ENCODE measurements at regions not wholly inside any gene's neighbourhood (a gene's known extent, or its start where the extent isn't known, plus 50 kb on each side); places are given as distances from the start of the nearest gene placed in this dataset.

- no peak for DNase-seq (ENCODE audit: low spot score, unreplicated experiment)
- no peak for TF ChIP-seq CTCF (IDR thresholded peaks at IDR 0.05; ENCODE audit: unreplicated experiment)
- H3K9me3 Mint-ChIP-seq (ENCODE audit: low read depth): no peaks in the 10 kb centered on the region
- H3K27ac Mint-ChIP-seq: no peak overlapping the region
- H3K4me1 Mint-ChIP-seq (ENCODE audit: low read depth): peaks cover 20% of the 10 kb centered on the region
- H3K27me3 Mint-ChIP-seq: peaks cover 6% of the 10 kb centered on the region
- no peak overlapping the region for H3K4me3 Mint-ChIP-seq (ENCODE audit: low read depth)
- no peaks in the 10 kb centered on the region for H3K36me3 Mint-ChIP-seq (ENCODE audit: insufficient read depth)
These were observed 430.9 kb downstream of the DMAC1 start for GRCh38 chr9:7368410-7369292.

- Mint-ChIP-seq H3K36me3 (ENCODE audit: insufficient read depth) (no peaks in the 10 kb centered on the region), H3K4me3 (ENCODE audit: low read depth) (no peak overlapping the region), H3K9me3 (ENCODE audit: low read depth) (no peaks in the 10 kb centered on the region), H3K27ac (no peak overlapping the region), H3K4me1 (ENCODE audit: low read depth) (peaks cover 25% of the 10 kb centered on the region), H3K27me3 (peaks cover 6% of the 10 kb centered on the region)
- no peak for TF ChIP-seq CTCF (IDR thresholded peaks at IDR 0.05; ENCODE audit: unreplicated experiment)
- no peak for DNase-seq (ENCODE audit: low spot score, unreplicated experiment)
These were observed 431.9 kb downstream of the DMAC1 start for GRCh38 chr9:7367726-7368125.

- TF ChIP-seq CTCF (IDR thresholded peaks at IDR 0.05; ENCODE audit: unreplicated experiment): no peak
- Mint-ChIP-seq H3K27me3 (peaks cover 6% of the 10 kb centered on the region), H3K9me3 (ENCODE audit: low read depth) (no peaks in the 10 kb centered on the region), H3K4me1 (ENCODE audit: low read depth) (peaks cover 27% of the 10 kb centered on the region), H3K4me3 (ENCODE audit: low read depth) (no peak overlapping the region), H3K36me3 (ENCODE audit: insufficient read depth) (no peaks in the 10 kb centered on the region), H3K27ac (no peak overlapping the region)
- DNase-seq (ENCODE audit: low spot score, unreplicated experiment): no peak
These were observed 433.5 kb downstream of the DMAC1 start for GRCh38 chr9:7366121-7366520.

- peaks cover 6% of the 10 kb centered on the region for H3K27me3 Mint-ChIP-seq
- no peaks in the 10 kb centered on the region for H3K36me3 Mint-ChIP-seq (ENCODE audit: insufficient read depth)
- DNase-seq (ENCODE audit: low spot score, unreplicated experiment): no peak
- H3K4me3 Mint-ChIP-seq (ENCODE audit: low read depth): peak overlapping the region; percentile 43
- no peaks in the 10 kb centered on the region for H3K9me3 Mint-ChIP-seq (ENCODE audit: low read depth)
- H3K27ac Mint-ChIP-seq: no peak overlapping the region
- peaks cover 27% of the 10 kb centered on the region for H3K4me1 Mint-ChIP-seq (ENCODE audit: low read depth)
- no peak for TF ChIP-seq CTCF (IDR thresholded peaks at IDR 0.05; ENCODE audit: unreplicated experiment)
These were observed 435.7 kb downstream of the DMAC1 start for GRCh38 chr9:7363777-7364477.

GRCh38 chr9:7360513-7360912, 439.1 kb downstream of the DMAC1 start:
- no peaks in the 10 kb centered on the region for H3K9me3 Mint-ChIP-seq (ENCODE audit: low read depth)
- no peak for DNase-seq (ENCODE audit: low spot score, unreplicated experiment)
- no peak overlapping the region for H3K4me3 Mint-ChIP-seq (ENCODE audit: low read depth)
- peaks cover 37% of the 10 kb centered on the region for H3K4me1 Mint-ChIP-seq (ENCODE audit: low read depth)
- H3K36me3 Mint-ChIP-seq (ENCODE audit: insufficient read depth): no peaks in the 10 kb centered on the region
- H3K27ac Mint-ChIP-seq: no peak overlapping the region
- no peaks in the 10 kb centered on the region for H3K27me3 Mint-ChIP-seq
- TF ChIP-seq CTCF (IDR thresholded peaks at IDR 0.05; ENCODE audit: unreplicated experiment): no peak

All from progenitor cell of endocrine pancreas (in vitro differentiated cells).